Glutamatergic neuron (in vitro differentiated cells): ENCODE measurements at regions not wholly inside any gene's neighbourhood (a gene's known extent, or its start where the extent isn't known, plus 50 kb on each side); places are given as distances from the start of the nearest gene placed in this dataset.

Source experiments
- DNase-seq: peaks from one replicate; pipeline ENCODE4 v3.0.0; 2022
- H3K27ac Mint-ChIP-seq: one replicate; pipeline ENCODE4 v1.8.0; 2020; ENCODE audit warnings: mild to moderate bottlenecking, mixed read lengths, inconsistent platforms; ENCODE audit not compliant: unreplicated experiment
- H3K27me3 Mint-ChIP-seq: one replicate; pipeline ENCODE4 v1.8.0; 2020; ENCODE audit warnings: mild to moderate bottlenecking, moderate library complexity, mixed read lengths, inconsistent platforms; ENCODE audit not compliant: unreplicated experiment
- H3K36me3 Mint-ChIP-seq: one replicate; pipeline ENCODE4 v1.8.0; 2020; ENCODE audit warnings: mild to moderate bottlenecking, mixed read lengths, inconsistent platforms; ENCODE audit not compliant: unreplicated experiment
- H3K4me1 Mint-ChIP-seq: one replicate; pipeline ENCODE4 v1.8.0; 2020; ENCODE audit warnings: mild to moderate bottlenecking, low read depth, mixed read lengths, inconsistent platforms; ENCODE audit not compliant: unreplicated experiment
- H3K4me3 Mint-ChIP-seq: one replicate; pipeline ENCODE4 v1.8.0; 2020; ENCODE audit warnings: mild to moderate bottlenecking, mixed read lengths, inconsistent platforms; ENCODE audit not compliant: unreplicated experiment
- H3K9me3 Mint-ChIP-seq: one replicate; pipeline ENCODE4 v1.8.0; 2020; ENCODE audit warnings: mild to moderate bottlenecking, moderate library complexity, mixed read lengths, inconsistent platforms; ENCODE audit not compliant: unreplicated experiment
- TF ChIP-seq, protein P1 (sequence below): fragments of 200-600 bp; sonication (generic); IDR thresholded peaks from one replicate; pipeline ENCODE4 v1.5.0; 2021; ENCODE audit not compliant: partially characterized antibody, unreplicated experiment

DNA sequence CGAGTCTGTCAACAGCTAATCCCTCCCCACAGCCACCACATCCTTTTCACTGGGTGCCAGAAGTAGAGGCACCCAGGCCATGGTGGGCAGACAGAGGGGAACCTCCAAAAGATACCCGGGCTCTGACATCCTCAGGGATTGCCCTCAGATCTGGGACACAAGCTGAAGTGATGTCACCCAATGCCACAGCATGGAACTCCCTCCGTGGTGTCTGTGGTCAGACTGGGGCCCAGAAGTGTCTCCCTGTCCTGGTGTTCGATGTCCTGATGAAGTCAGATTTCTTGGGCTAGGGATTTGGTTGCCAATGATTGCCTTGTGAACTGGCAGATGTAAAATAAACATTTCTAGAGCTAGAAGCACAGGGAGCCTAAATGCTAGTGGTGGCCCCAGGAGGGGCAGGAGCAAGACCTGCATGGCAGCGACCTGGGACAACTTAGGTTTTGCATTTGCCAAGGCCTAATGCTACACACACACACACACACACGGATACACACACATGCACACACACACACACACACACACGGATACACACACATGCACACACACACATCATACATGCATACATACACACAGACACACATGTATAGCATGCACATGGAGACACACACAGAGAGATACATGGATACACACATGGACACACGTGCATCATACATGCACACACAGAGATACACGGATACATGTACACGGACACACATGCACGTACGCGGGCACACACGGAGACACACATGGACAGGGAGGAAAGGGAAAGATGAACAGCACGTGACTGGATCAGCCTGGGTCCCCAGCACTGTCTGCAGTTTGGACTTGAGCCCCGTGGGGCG is 221.0 kb downstream of the NFATC2 start:
- Mint-ChIP-seq H3K4me1 (peaks cover 4% of the 10 kb centered on the region), H3K4me3 (no peak overlapping the region), H3K27me3 (peaks cover 6% of the 10 kb centered on the region), H3K9me3 (peaks cover 1% of the 10 kb centered on the region), H3K27ac (peak overlapping the region; percentile 28), H3K36me3 (peaks cover 4% of the 10 kb centered on the region)
- TF ChIP-seq, protein P1, sequence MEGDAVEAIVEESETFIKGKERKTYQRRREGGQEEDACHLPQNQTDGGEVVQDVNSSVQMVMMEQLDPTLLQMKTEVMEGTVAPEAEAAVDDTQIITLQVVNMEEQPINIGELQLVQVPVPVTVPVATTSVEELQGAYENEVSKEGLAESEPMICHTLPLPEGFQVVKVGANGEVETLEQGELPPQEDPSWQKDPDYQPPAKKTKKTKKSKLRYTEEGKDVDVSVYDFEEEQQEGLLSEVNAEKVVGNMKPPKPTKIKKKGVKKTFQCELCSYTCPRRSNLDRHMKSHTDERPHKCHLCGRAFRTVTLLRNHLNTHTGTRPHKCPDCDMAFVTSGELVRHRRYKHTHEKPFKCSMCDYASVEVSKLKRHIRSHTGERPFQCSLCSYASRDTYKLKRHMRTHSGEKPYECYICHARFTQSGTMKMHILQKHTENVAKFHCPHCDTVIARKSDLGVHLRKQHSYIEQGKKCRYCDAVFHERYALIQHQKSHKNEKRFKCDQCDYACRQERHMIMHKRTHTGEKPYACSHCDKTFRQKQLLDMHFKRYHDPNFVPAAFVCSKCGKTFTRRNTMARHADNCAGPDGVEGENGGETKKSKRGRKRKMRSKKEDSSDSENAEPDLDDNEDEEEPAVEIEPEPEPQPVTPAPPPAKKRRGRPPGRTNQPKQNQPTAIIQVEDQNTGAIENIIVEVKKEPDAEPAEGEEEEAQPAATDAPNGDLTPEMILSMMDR: no peak
- no peak for DNase-seq

DNA sequence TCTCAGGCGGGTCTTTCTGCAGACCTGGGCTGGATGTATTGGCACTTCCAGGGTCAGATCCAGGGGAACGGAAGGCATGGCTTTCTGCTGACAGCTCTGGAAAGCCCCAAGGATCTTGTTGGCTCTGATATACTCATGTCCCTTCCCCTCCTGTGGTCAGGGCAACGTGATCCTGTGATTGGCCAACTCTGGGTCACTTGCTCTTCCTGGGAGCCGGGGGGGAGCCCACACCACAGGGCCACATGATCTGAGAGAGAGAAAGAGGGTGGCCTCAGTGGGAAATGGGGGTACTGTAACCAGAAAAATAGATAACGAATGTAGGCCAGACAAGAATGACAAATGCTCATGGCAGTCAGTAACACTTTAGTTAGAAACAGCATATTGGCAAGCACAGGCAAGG is 223.0 kb downstream of the NFATC2 start:
- Mint-ChIP-seq H3K36me3 (peaks cover 4% of the 10 kb centered on the region), H3K27ac (no peak overlapping the region), H3K9me3 (peaks cover 1% of the 10 kb centered on the region), H3K27me3 (peaks cover 8% of the 10 kb centered on the region), H3K4me3 (no peak overlapping the region), H3K4me1 (peaks cover 4% of the 10 kb centered on the region)
- DNase-seq: no peak
- TF ChIP-seq, protein P1: no peak

DNA sequence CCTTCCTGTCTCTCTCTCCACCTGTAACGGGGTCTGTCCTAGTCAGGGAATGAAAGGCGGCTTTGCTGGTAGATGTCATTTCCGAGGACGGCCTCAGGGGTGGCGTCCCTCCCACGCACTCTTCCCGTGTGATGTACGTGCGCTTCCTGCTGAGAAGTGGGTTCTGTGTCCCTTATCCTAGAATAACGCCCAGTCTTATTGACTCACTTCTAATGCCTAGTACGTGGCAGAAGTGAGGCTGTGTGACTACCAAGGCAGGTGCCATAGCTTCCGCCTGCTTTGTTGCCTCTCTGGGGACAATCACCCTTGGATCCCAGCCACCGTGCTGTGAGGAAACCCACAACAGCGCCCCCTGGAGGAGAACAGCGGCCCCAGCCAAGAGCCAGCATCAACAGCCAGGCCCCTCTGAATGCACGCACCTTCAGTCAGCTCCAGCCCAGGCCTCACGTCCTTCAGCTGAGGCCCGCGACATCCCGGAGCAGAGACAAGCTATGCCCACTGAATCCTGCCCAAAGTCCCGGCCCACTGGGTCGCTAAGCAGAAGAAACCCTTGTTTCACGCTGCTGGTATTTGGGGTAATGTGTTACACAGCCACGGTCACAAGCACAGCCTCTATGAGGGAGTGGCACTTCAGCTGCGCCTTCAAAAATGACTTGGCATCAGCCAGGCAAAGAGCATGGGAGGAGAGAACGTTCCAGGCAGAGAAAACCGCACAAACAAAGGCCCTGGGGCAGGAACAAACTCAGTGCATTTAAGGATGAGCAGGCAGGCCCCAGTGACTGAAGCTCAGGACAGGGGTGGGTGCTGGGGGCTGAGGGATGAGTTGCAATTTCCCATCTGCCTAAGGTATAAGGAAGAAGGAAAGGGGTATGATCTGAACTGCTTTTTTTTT is 224.2 kb downstream of the NFATC2 start:
- TF ChIP-seq, protein P1: peak; percentile 86
- peaks cover 4% of the 10 kb centered on the region for H3K36me3 Mint-ChIP-seq
- H3K4me1 Mint-ChIP-seq: peaks cover 4% of the 10 kb centered on the region
- H3K4me3 Mint-ChIP-seq: no peak overlapping the region
- DNase-seq: peak; percentile 82
- H3K27ac Mint-ChIP-seq: no peak overlapping the region
- peaks cover 7% of the 10 kb centered on the region for H3K27me3 Mint-ChIP-seq
- peaks cover 1% of the 10 kb centered on the region for H3K9me3 Mint-ChIP-seq

DNA sequence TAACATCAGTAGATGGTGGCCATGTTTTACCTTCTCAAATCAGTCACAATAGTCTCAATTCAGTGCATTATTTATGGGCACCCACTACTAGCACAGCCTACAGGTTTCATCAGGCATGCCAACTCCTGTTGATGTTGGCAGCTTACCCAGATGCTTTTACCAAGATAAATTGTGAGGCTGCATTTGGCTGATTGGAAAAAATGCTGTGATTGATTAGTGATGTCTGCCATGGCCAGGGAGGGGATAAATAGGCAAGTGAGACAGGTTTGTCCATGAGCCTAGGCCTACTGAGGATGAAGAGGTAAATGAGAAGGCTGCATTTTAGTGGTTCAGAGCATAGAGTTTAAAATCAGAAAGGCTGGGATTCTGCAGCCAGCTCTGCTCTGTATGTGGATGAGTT is 227.1 kb downstream of the NFATC2 start:
- DNase-seq: no peak
- Mint-ChIP-seq H3K36me3 (peaks cover 4% of the 10 kb centered on the region), H3K27ac (no peak overlapping the region), H3K4me3 (no peak overlapping the region), H3K4me1 (no peaks in the 10 kb centered on the region), H3K27me3 (peaks cover 11% of the 10 kb centered on the region), H3K9me3 (peaks cover 1% of the 10 kb centered on the region)
- TF ChIP-seq, protein P1: no peak
